IPS-15b (cell line): ENCODE measurements at regions not wholly inside any gene's neighbourhood (a gene's known extent, or its start where the extent isn't known, plus 50 kb on each side); places are given as distances from the start of the nearest gene placed in this dataset.

Experiments used
- H3K27me3 ChIP-seq: one replicate; pipeline ENCODE4 v1.6.1; 2013; ENCODE audit warnings: low read length; ENCODE audit not compliant: control insufficient read depth, insufficient read depth
- H3K36me3 ChIP-seq: one replicate; pipeline ENCODE4 v1.6.1; 2013; ENCODE audit warnings: low read length; ENCODE audit not compliant: control insufficient read depth, insufficient read depth
- H3K4me1 ChIP-seq: one replicate; pipeline ENCODE4 v1.6.1; 2013; ENCODE audit warnings: mild to moderate bottlenecking, low read length; ENCODE audit not compliant: control insufficient read depth, insufficient read depth
- H3K4me3 ChIP-seq: one replicate; pipeline ENCODE4 v1.5.1; 2013; ENCODE audit warnings: low read depth, low read length
- H3K9ac ChIP-seq: one replicate; pipeline ENCODE4 v1.6.1; 2013; ENCODE audit warnings: low read depth, mild to moderate bottlenecking, low read length
- H3K9me3 ChIP-seq: one replicate; pipeline ENCODE4 v1.6.1; 2013; ENCODE audit warnings: mild to moderate bottlenecking, low read length; ENCODE audit not compliant: control insufficient read depth, insufficient read depth

GRCh38 chr7:98701372-98701771 is 84.3 kb downstream of the NPTX2 start:
- Histone ChIP-seq H3K36me3 (no peaks in the 10 kb centered on the region), H3K27me3 (peaks cover 2% of the 10 kb centered on the region), H3K4me1 (no peaks in the 10 kb centered on the region), H3K4me3 (no peak overlapping the region), H3K9ac (no peak overlapping the region), H3K9me3 (no peaks in the 10 kb centered on the region)

DNA sequence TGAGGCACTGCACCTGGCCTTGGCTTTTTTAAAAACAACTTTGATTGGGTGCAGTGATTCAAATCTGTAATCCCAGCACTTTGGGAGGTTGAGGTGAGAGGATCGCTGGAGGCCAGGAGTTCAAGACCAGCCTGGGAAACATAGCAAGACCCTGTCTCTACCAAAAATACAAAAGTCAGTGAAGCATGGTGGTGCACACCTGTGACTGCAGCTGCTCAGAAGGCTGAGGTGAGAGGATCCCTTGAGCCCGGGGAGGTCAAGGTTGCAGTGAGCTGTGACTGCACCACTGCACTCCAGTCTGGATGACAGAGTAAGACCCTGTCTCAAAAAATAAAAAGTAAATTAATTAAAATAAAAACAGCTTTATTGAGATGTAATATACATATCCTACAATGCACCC is 84.9 kb downstream of the NPTX2 start:
- no peaks in the 10 kb centered on the region for H3K9me3 ChIP-seq
- H3K4me1 ChIP-seq, result no peaks in the 10 kb centered on the region
- H3K9ac ChIP-seq, result no peak overlapping the region
- no peaks in the 10 kb centered on the region for H3K36me3 ChIP-seq
- no peak overlapping the region for H3K4me3 ChIP-seq
- peaks cover 2% of the 10 kb centered on the region for H3K27me3 ChIP-seq

DNA sequence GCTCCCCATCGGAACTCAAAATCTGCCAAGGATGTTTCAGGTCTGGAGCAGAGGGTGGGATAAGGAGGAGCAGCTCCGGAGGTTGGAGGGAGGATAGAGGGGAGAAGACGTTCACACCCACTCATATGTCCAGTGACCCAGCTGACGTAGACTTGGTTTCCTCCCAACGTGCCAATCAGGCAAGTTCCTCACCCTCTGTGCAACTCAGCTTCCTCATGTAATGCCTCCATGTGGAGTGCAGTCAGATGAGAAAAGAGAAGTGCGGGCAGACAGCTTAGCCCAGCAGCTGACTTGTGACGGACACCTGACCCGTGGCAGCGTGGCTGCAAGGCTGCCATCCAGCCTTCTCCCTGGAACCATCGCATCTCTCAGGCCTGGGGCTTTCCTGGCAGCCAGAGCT is 86.8 kb downstream of the NPTX2 start:
- Histone ChIP-seq H3K9me3 (no peaks in the 10 kb centered on the region), H3K27me3 (peaks cover 2% of the 10 kb centered on the region), H3K4me1 (no peaks in the 10 kb centered on the region), H3K36me3 (no peaks in the 10 kb centered on the region), H3K4me3 (no peak overlapping the region), H3K9ac (no peak overlapping the region)

DNA sequence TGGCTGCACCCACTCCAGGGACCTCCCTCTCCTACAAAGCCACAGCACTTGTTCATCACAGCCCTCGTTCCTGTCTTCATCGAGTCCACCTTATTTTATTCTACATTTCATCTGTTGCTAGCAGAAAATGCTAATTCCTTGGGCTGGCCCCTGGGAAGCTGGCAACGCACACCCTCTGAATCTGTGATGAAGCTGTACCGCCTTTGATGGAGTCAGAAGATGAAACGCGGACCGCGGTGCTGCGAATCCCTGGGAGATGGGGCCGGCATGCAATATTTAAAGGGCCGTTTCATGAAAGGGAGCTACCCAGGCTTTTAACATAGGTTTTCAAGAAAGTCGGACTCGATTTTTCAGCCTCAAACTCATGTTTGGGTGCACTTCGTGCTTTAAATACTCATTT is 88.5 kb downstream of the NPTX2 start:
- H3K9ac ChIP-seq, result no peak overlapping the region
- H3K4me3 ChIP-seq, result no peak overlapping the region
- H3K27me3 ChIP-seq, result peaks cover 2% of the 10 kb centered on the region
- H3K36me3 ChIP-seq, result no peaks in the 10 kb centered on the region
- no peaks in the 10 kb centered on the region for H3K9me3 ChIP-seq
- no peaks in the 10 kb centered on the region for H3K4me1 ChIP-seq

DNA sequence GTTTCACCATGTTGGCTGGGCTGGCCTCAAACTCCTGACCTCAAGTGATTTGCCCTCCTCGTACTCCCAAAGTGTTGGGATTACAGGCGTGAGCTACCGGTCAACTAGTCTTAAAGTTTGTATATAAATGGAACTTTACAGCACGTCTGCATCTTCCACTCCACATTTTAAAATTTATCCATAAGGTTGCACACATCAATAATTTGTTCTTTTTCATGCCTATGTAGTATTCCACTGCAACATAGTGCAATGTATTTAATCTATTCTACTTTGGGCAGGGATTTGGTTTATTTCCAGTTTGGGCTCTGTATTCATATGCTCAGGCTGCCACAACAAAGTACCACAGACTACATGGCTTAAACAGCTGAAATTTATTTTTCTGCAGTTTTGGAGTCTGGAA is 90.0 kb downstream of the NPTX2 start:
- Histone ChIP-seq H3K36me3 (no peaks in the 10 kb centered on the region), H3K4me1 (no peaks in the 10 kb centered on the region), H3K4me3 (no peak overlapping the region), H3K9me3 (no peaks in the 10 kb centered on the region), H3K9ac (no peak overlapping the region), H3K27me3 (peaks cover 2% of the 10 kb centered on the region)

DNA sequence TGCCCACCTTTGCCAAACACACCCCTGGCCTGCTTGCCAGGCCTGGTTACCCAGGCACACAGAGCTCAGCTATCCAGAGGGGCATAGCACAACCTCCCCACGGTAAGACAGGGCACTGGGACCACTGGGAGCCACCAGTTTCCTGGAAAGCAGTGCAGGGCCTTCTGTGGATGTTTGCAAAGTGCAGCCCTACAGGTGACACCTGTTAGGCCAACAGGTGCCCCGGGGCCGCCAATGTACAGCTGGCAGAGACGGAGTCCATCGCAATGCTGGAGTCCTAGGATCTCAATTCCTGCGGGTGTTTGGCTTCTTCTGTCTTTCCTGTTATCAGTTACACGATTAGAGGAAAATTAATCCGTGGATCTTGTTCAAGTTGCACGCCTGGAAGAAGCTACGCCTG is 94.9 kb downstream of the NPTX2 start:
- no peak overlapping the region for H3K4me3 ChIP-seq
- H3K9ac ChIP-seq, result no peak overlapping the region
- no peaks in the 10 kb centered on the region for H3K9me3 ChIP-seq
- no peaks in the 10 kb centered on the region for H3K36me3 ChIP-seq
- H3K4me1 ChIP-seq, result no peaks in the 10 kb centered on the region
- no peaks in the 10 kb centered on the region for H3K27me3 ChIP-seq

GRCh38 chr7:98713165-98713810 is 96.2 kb downstream of the NPTX2 start:
- Histone ChIP-seq H3K36me3 (no peaks in the 10 kb centered on the region), H3K9ac (no peak overlapping the region), H3K27me3 (no peaks in the 10 kb centered on the region), H3K4me3 (no peak overlapping the region), H3K4me1 (no peaks in the 10 kb centered on the region), H3K9me3 (no peaks in the 10 kb centered on the region)

DNA sequence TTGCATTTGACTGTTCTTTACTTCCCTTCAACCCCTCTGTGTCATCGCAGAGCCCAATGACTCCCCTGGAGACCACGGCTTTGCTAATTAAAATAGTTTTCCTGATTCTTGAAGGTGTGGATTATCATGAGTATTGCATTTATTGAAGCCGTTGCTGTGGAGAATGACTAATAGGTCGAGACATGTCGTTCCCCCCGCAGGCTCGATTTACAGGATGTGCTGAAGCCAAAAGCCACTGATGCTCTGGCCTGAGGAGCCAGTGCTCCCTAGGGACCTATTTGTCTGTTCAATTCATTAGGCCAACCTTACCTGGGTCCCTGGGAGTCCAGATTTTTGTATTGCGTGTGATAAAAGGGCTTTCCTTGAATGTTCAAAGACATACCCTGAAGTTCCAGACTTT is 102.3 kb downstream of the NPTX2 start:
- no peak overlapping the region for H3K4me3 ChIP-seq
- H3K36me3 ChIP-seq, result no peaks in the 10 kb centered on the region
- no peaks in the 10 kb centered on the region for H3K4me1 ChIP-seq
- H3K9ac ChIP-seq, result no peak overlapping the region
- no peaks in the 10 kb centered on the region for H3K27me3 ChIP-seq
- no peaks in the 10 kb centered on the region for H3K9me3 ChIP-seq

DNA sequence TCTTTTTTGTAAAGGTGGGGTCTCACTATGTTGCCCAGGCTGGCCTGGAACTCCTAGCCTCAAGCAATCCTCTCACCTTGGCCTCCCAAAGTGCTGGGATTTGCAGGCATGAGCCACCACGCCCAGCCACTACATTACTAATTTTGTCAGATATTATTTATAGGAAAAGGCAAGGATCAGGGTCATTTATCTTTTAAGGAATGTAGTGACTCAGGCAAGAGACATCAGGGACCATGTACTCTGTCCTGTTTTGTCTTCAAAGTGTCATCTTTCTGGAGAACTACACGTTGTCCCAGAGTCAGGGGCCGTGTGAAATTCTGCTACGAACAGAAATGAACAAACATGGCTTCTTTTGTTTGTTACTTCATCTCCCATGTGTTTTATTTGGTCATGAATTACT is 105.3 kb downstream of the NPTX2 start:
- Histone ChIP-seq H3K9ac (no peak overlapping the region), H3K27me3 (no peaks in the 10 kb centered on the region), H3K4me1 (peaks cover 4% of the 10 kb centered on the region), H3K4me3 (no peak overlapping the region), H3K36me3 (no peaks in the 10 kb centered on the region), H3K9me3 (no peaks in the 10 kb centered on the region)

DNA sequence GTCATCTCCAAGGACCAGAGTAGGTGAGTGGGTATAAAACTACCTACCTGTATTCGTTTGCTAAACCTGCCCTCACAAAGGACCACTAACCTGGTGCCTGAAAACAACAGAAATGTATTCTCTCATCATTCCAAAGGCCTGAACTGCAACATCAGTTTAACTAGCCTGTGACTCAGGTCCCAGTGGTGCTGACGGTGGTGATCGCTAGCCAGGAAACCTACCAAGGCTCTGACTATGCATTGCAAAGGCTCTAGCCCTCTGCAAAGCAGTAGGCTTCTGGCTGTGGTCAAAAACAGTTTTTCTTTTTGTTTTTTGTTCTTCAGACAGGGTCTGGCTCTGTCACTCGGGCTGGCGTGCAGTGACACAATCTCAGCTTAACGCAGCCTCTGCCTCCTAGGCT is 107.5 kb downstream of the NPTX2 start:
- Histone ChIP-seq H3K36me3 (no peaks in the 10 kb centered on the region), H3K4me1 (peaks cover 12% of the 10 kb centered on the region), H3K9ac (peak overlapping the region; percentile 12), H3K9me3 (no peaks in the 10 kb centered on the region), H3K4me3 (no peak overlapping the region), H3K27me3 (no peaks in the 10 kb centered on the region)

GRCh38 chr7:98727146-98727709 is 110.1 kb downstream of the NPTX2 start:
- Histone ChIP-seq H3K36me3 (no peaks in the 10 kb centered on the region), H3K4me3 (no peak overlapping the region), H3K9me3 (no peaks in the 10 kb centered on the region), H3K27me3 (no peaks in the 10 kb centered on the region), H3K9ac (no peak overlapping the region), H3K4me1 (peaks cover 13% of the 10 kb centered on the region)

GRCh38 chr7:98728555-98728954 is 111.5 kb downstream of the NPTX2 start:
- Histone ChIP-seq H3K27me3 (no peaks in the 10 kb centered on the region), H3K9me3 (no peaks in the 10 kb centered on the region), H3K9ac (no peak overlapping the region), H3K36me3 (no peaks in the 10 kb centered on the region), H3K4me3 (no peak overlapping the region), H3K4me1 (peaks cover 13% of the 10 kb centered on the region)
